ENCODE measurements at regions not wholly inside any gene's neighbourhood (a gene's known extent, or its start where the extent isn't known, plus 50 kb on each side); places are given as distances from the start of the nearest gene placed in this dataset.

- TF ChIP-seq CTCF (optimal IDR thresholded peaks at IDR 0.05 in 1 of 3, IDR thresholded peaks at IDR 0.05 in 1 of 3, conservative IDR thresholded peaks at IDR 0.05 in 1 of 3; ENCODE audit: extremely low read depth in 1 of 3, insufficient read depth in 2 of 3, low read length in 3 of 3) (no peak), EZH2 (IDR thresholded peaks at IDR 0.05; ENCODE audit: low read length) (no peak)
- no peak overlapping the region for H3K4me2 ChIP-seq (ENCODE audit: control insufficient read depth, extremely low read depth, insufficient read depth, low read depth, low read length)
- dilution Hi-C loops (cut with MboI; ENCODE audit: extremely low pct_ligation_motif_present, low sequenced_read_pairs): no loop called here
- H4K20me1 ChIP-seq (ENCODE audit: control insufficient read depth, extremely low read depth, insufficient read depth, low read length): no peaks in the 10 kb centered on the region
- H3K4me3 ChIP-seq (ENCODE audit: control insufficient read depth in 2 of 3, extremely low read depth in 1 of 3, insufficient read depth in 2 of 3, low read depth in 1 of 3, low read length in 3 of 3): no peak overlapping the region
- H3K9me1 ChIP-seq (ENCODE audit: control insufficient read depth, extremely low read depth, insufficient read depth, low read length): no peaks in the 10 kb centered on the region
- no peak overlapping the region for H3K27ac ChIP-seq (ENCODE audit: control insufficient read depth, insufficient read depth, low read length)
- H3K79me2 ChIP-seq (ENCODE audit: control insufficient read depth, insufficient read depth, low read length): no peaks in the 10 kb centered on the region
- H3K36me3 ChIP-seq (ENCODE audit: control insufficient read depth in 2 of 2, extremely low read depth in 1 of 2, insufficient read depth in 2 of 2, low read length in 2 of 2): no peaks in the 10 kb centered on the region
- no peak for FAIRE-seq
- no peak overlapping the region for H2AFZ ChIP-seq (ENCODE audit: control insufficient read depth, low read length)
- no peak overlapping the region for H3K9ac ChIP-seq (ENCODE audit: control insufficient read depth, extremely low read depth, insufficient read depth, low read length)
- H3K9me3 ChIP-seq (ENCODE audit: control insufficient read depth, low read depth, low read length): no peaks in the 10 kb centered on the region
- no peaks in the 10 kb centered on the region for H3K4me1 ChIP-seq (ENCODE audit: control insufficient read depth, extremely low read depth, insufficient read depth, low read length)
- DNase-seq (ENCODE audit: low read depth, low spot score): no peak
- H3K27me3 ChIP-seq (ENCODE audit: control insufficient read depth, extremely low read depth, insufficient read depth, low read length): no peaks in the 10 kb centered on the region
Measured at GRCh38 chr5:18420711-18421110, 786.5 kb downstream of the TAF11L14 start.

- no peaks in the 10 kb centered on the region for H3K79me2 ChIP-seq (ENCODE audit: control insufficient read depth, insufficient read depth, low read length)
- H3K27me3 ChIP-seq (ENCODE audit: control insufficient read depth, extremely low read depth, insufficient read depth, low read length): no peaks in the 10 kb centered on the region
- H3K4me3 ChIP-seq (ENCODE audit: control insufficient read depth in 2 of 3, extremely low read depth in 1 of 3, insufficient read depth in 2 of 3, low read depth in 1 of 3, low read length in 3 of 3): no peak overlapping the region
- no peak overlapping the region for H2AFZ ChIP-seq (ENCODE audit: control insufficient read depth, low read length)
- no peaks in the 10 kb centered on the region for H4K20me1 ChIP-seq (ENCODE audit: control insufficient read depth, extremely low read depth, insufficient read depth, low read length)
- no peaks in the 10 kb centered on the region for H3K36me3 ChIP-seq (ENCODE audit: control insufficient read depth in 2 of 2, extremely low read depth in 1 of 2, insufficient read depth in 2 of 2, low read length in 2 of 2)
- H3K4me1 ChIP-seq (ENCODE audit: control insufficient read depth, extremely low read depth, insufficient read depth, low read length): no peaks in the 10 kb centered on the region
- TF ChIP-seq EZH2 (IDR thresholded peaks at IDR 0.05; ENCODE audit: low read length) (no peak), CTCF (optimal IDR thresholded peaks at IDR 0.05 in 1 of 3, IDR thresholded peaks at IDR 0.05 in 1 of 3, conservative IDR thresholded peaks at IDR 0.05 in 1 of 3; ENCODE audit: extremely low read depth in 1 of 3, insufficient read depth in 2 of 3, low read length in 3 of 3) (no peak)
- dilution Hi-C loops (cut with MboI; ENCODE audit: extremely low pct_ligation_motif_present, low sequenced_read_pairs): no loop called here
- H3K9me3 ChIP-seq (ENCODE audit: control insufficient read depth, low read depth, low read length): no peaks in the 10 kb centered on the region
- no peak overlapping the region for H3K4me2 ChIP-seq (ENCODE audit: control insufficient read depth, extremely low read depth, insufficient read depth, low read depth, low read length)
- no peak overlapping the region for H3K27ac ChIP-seq (ENCODE audit: control insufficient read depth, insufficient read depth, low read length)
- no peak for DNase-seq (ENCODE audit: low read depth, low spot score)
- H3K9me1 ChIP-seq (ENCODE audit: control insufficient read depth, extremely low read depth, insufficient read depth, low read length): no peaks in the 10 kb centered on the region
- no peak overlapping the region for H3K9ac ChIP-seq (ENCODE audit: control insufficient read depth, extremely low read depth, insufficient read depth, low read length)
- no peak for FAIRE-seq
Measured at GRCh38 chr5:18433336-18433735, 799.1 kb downstream of the TAF11L14 start.
